Kidney epithelial cell (primary cell): ENCODE measurements at regions not wholly inside any gene's neighbourhood (a gene's known extent, or its start where the extent isn't known, plus 50 kb on each side); places are given as distances from the start of the nearest gene placed in this dataset.

ENCODE experiments used
- DNase-seq: peaks from one replicate; pipeline ENCODE4 v3.0.0-alpha.2; 2010; ENCODE audit warnings: low read depth
- H3K27me3 ChIP-seq: 2 replicates; pipeline ENCODE4 v1.6.0; 2011; ENCODE audit warnings: low read length; ENCODE audit not compliant: control insufficient read depth, insufficient read depth
- H3K36me3 ChIP-seq: 2 replicates; pipeline ENCODE4 v1.5.1; 2011; ENCODE audit warnings: low read length; ENCODE audit not compliant: control insufficient read depth, insufficient read depth
- H3K4me3 ChIP-seq: 2 replicates; pipeline ENCODE4 v1.5.1; 2011; ENCODE audit warnings: low read depth, mild to moderate bottlenecking, control low read depth, low read length
- CTCF ChIP-seq: IDR thresholded peaks from 2 replicates; pipeline ENCODE4 v1.5.1; 2011; ENCODE audit warnings: mild to moderate bottlenecking, moderate library complexity, low read length, control low read depth, inconsistent platforms; ENCODE audit not compliant: insufficient read depth, poor library complexity, severe bottlenecking

- TF ChIP-seq CTCF, result no peak
- H3K36me3 ChIP-seq, result no peaks in the 10 kb centered on the region
- H3K27me3 ChIP-seq, result no peaks in the 10 kb centered on the region
- H3K4me3 ChIP-seq, result no peak overlapping the region
- no peak for DNase-seq
Observed at GRCh38 chr9:25505644-25506043, 172.6 kb downstream of the TUSC1 start.

- no peaks in the 10 kb centered on the region for H3K27me3 ChIP-seq
Observed at GRCh38 chr9:25481372-25481771, 196.9 kb downstream of the TUSC1 start.

GRCh38 chr9:25480696-25481095 is 197.5 kb downstream of the TUSC1 start:
- Histone ChIP-seq H3K4me3 (no peak overlapping the region), H3K36me3 (no peaks in the 10 kb centered on the region), H3K27me3 (no peaks in the 10 kb centered on the region)
- no peak for TF ChIP-seq CTCF
- no peak for DNase-seq

More at GRCh38 chr9:25481372-25481771, 196.9 kb downstream of the TUSC1 start:
- no peak for TF ChIP-seq CTCF
- H3K36me3 ChIP-seq, result no peaks in the 10 kb centered on the region
- no peak overlapping the region for H3K4me3 ChIP-seq
- no peak for DNase-seq

- TF ChIP-seq CTCF, result no peak
- H3K27me3 ChIP-seq, result no peaks in the 10 kb centered on the region
- no peak overlapping the region for H3K4me3 ChIP-seq
- no peaks in the 10 kb centered on the region for H3K36me3 ChIP-seq
- DNase-seq, result no peak
Observed at GRCh38 chr9:25472681-25473080, 205.6 kb downstream of the TUSC1 start.

GRCh38 chr9:25472085-25472607 is 206.1 kb downstream of the TUSC1 start:
- no peak for DNase-seq
- no peaks in the 10 kb centered on the region for H3K36me3 ChIP-seq
- no peaks in the 10 kb centered on the region for H3K27me3 ChIP-seq
- H3K4me3 ChIP-seq, result no peak overlapping the region
- no peak for TF ChIP-seq CTCF

- no peaks in the 10 kb centered on the region for H3K36me3 ChIP-seq
- TF ChIP-seq CTCF, result no peak
- DNase-seq, result no peak
- H3K27me3 ChIP-seq, result no peaks in the 10 kb centered on the region
- H3K4me3 ChIP-seq, result no peak overlapping the region
Observed at GRCh38 chr9:25461416-25461815, 216.8 kb downstream of the TUSC1 start.
